ENCODE measurements at regions not wholly inside any gene's neighbourhood (a gene's known extent, or its start where the extent isn't known, plus 50 kb on each side); places are given as distances from the start of the nearest gene placed in this dataset.
"Not testable (repeated sequence)": the region's sequence is repeated elsewhere in the genome, so short reads cannot be mapped to it uniquely, and the experiment has no call there.

- no peak for TF ChIP-seq EP300 (IDR thresholded peaks at IDR 0.05)
- TF ChIP-seq CTCF (IDR thresholded peaks at IDR 0.05): no peak
- no peak for TF ChIP-seq POLR2A (IDR thresholded peaks at IDR 0.05)
- TF ChIP-seq POLR2AphosphoS5 (IDR thresholded peaks at IDR 0.05): no peak
- no peak overlapping the region for H3K27ac ChIP-seq
- no peaks in the 10 kb centered on the region for H3K36me3 ChIP-seq
- no peaks in the 10 kb centered on the region for H3K27me3 ChIP-seq
- WGBS: 83% methylated on average over 1 of the region's 2 CpGs
- H3K4me1 ChIP-seq: no peaks in the 10 kb centered on the region
- no peaks in the 10 kb centered on the region for H3K9me3 ChIP-seq
- no peak for DNase-seq (ENCODE audit: low spot score in 2 of 2)
- H3K4me3 ChIP-seq: no peak overlapping the region
Measured at GRCh38 chr13:65264066-65264465, 1966.1 kb downstream of the PCDH9 start.

- 32% methylated on average over 5 of the region's 5 CpGs for WGBS
- Histone ChIP-seq H3K4me3 (peak overlapping the region; percentile 1), H3K9me3 (no peaks in the 10 kb centered on the region), H3K27ac (no peak overlapping the region), H3K27me3 (no peaks in the 10 kb centered on the region), H3K36me3 (no peaks in the 10 kb centered on the region), H3K4me1 (no peaks in the 10 kb centered on the region)
- TF ChIP-seq POLR2A (IDR thresholded peaks at IDR 0.05) (no peak), POLR2AphosphoS5 (IDR thresholded peaks at IDR 0.05) (no peak), CTCF (IDR thresholded peaks at IDR 0.05) (no peak), EP300 (IDR thresholded peaks at IDR 0.05) (no peak)
- DNase-seq (ENCODE audit: low spot score in 2 of 2): no peak
Measured at GRCh38 chr13:65260946-65261891, 1968.9 kb downstream of the PCDH9 start.

GRCh38 chr13:65240773-65241172 lies 1989.4 kb downstream of the PCDH9 start:
- DNase-seq (ENCODE audit: low spot score in 2 of 2): no peak
- no peaks in the 10 kb centered on the region for H3K4me1 ChIP-seq
- H3K4me3 ChIP-seq: no peak overlapping the region
- TF ChIP-seq POLR2A (IDR thresholded peaks at IDR 0.05): no peak
- no peak for TF ChIP-seq EP300 (IDR thresholded peaks at IDR 0.05)
- TF ChIP-seq CTCF (IDR thresholded peaks at IDR 0.05): no peak
- no peak for TF ChIP-seq POLR2AphosphoS5 (IDR thresholded peaks at IDR 0.05)
- no peaks in the 10 kb centered on the region for H3K27me3 ChIP-seq
- WGBS: 94% methylated on average over 1 of the region's 1 CpG
- H3K27ac ChIP-seq: no peak overlapping the region
- H3K36me3 ChIP-seq: no peaks in the 10 kb centered on the region
- H3K9me3 ChIP-seq: peaks cover 4% of the 10 kb centered on the region

GRCh38 chr13:65236841-65237418 lies 1993.2 kb downstream of the PCDH9 start:
- H3K9me3 ChIP-seq: peaks cover 8% of the 10 kb centered on the region
- H3K27me3 ChIP-seq: no peaks in the 10 kb centered on the region
- DNase-seq (ENCODE audit: low spot score in 2 of 2): no peak
- TF ChIP-seq POLR2A (IDR thresholded peaks at IDR 0.05) (no peak), EP300 (IDR thresholded peaks at IDR 0.05) (no peak), POLR2AphosphoS5 (IDR thresholded peaks at IDR 0.05) (no peak), CTCF (IDR thresholded peaks at IDR 0.05) (no peak)
- H3K27ac ChIP-seq: no peak overlapping the region
- H3K36me3 ChIP-seq: no peaks in the 10 kb centered on the region
- no peaks in the 10 kb centered on the region for H3K4me1 ChIP-seq
- 83% methylated on average over 6 of the region's 6 CpGs for WGBS
- no peak overlapping the region for H3K4me3 ChIP-seq

- Histone ChIP-seq H3K4me3 (no peak overlapping the region), H3K27me3 (no peaks in the 10 kb centered on the region), H3K4me1 (no peaks in the 10 kb centered on the region), H3K9me3 (no peaks in the 10 kb centered on the region), H3K36me3 (no peaks in the 10 kb centered on the region), H3K27ac (no peak overlapping the region)
- TF ChIP-seq CTCF (IDR thresholded peaks at IDR 0.05) (no peak), POLR2AphosphoS5 (IDR thresholded peaks at IDR 0.05) (no peak), POLR2A (IDR thresholded peaks at IDR 0.05) (no peak), EP300 (IDR thresholded peaks at IDR 0.05) (no peak)
- WGBS: 42% methylated on average over 7 of the region's 7 CpGs
- no peak for DNase-seq (ENCODE audit: low spot score in 2 of 2)
Measured at GRCh38 chr13:65217471-65217995, 2012.6 kb downstream of the PCDH9 start.

- WGBS: 100% methylated on average over 2 of the region's 2 CpGs
- not testable (repeated sequence) for H3K4me3 ChIP-seq; H3K27me3 ChIP-seq; DNase-seq (ENCODE audit: low spot score in 2 of 2); H3K27ac ChIP-seq; H3K36me3 ChIP-seq; H3K4me1 ChIP-seq; H3K9me3 ChIP-seq
Measured at GRCh38 chr13:65202845-65203244, 2027.3 kb downstream of the PCDH9 start.

Data from suprapubic skin (tissue), 4 donors.